Kasumi-1 (cell line): ENCODE measurements at regions not wholly inside any gene's neighbourhood (a gene's known extent, or its start where the extent isn't known, plus 50 kb on each side); places are given as distances from the start of the nearest gene placed in this dataset.

ENCODE experiments used
- DNase-seq, 2 experiments: peaks; one replicate each; lab custom pipeline; 2025; lab: John Stamatoyannopoulos, UW

DNA sequence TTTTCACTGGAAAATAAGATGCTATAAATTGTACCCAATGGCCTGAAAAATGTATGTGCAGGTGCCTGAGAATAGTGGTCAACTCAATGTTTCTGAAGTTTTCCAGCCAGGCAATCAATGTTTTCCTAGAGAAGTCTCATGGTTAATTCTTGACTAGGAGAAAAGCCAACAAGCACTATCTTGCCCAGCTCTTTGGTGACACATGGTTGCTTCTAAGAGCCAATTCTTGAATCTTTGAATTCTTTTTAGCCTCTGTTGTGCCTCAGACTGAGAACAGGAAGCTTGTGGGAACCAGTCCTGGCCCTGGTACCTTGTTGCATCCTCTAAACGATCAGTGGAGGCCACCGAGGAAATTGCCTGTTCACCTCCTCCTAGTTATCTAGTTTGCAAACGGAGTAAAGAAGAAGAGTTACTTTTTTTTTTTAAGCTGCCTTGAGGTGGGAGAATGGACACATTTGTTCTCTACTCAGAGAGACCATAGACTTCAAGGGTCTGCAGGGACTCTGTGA is 144.0 kb upstream of the MKLN1 start:
- DNase-seq = no peak

- no peak for DNase-seq
Observed at GRCh38 chr7:131186816-131187215, 140.9 kb upstream of the MKLN1 start.

DNA sequence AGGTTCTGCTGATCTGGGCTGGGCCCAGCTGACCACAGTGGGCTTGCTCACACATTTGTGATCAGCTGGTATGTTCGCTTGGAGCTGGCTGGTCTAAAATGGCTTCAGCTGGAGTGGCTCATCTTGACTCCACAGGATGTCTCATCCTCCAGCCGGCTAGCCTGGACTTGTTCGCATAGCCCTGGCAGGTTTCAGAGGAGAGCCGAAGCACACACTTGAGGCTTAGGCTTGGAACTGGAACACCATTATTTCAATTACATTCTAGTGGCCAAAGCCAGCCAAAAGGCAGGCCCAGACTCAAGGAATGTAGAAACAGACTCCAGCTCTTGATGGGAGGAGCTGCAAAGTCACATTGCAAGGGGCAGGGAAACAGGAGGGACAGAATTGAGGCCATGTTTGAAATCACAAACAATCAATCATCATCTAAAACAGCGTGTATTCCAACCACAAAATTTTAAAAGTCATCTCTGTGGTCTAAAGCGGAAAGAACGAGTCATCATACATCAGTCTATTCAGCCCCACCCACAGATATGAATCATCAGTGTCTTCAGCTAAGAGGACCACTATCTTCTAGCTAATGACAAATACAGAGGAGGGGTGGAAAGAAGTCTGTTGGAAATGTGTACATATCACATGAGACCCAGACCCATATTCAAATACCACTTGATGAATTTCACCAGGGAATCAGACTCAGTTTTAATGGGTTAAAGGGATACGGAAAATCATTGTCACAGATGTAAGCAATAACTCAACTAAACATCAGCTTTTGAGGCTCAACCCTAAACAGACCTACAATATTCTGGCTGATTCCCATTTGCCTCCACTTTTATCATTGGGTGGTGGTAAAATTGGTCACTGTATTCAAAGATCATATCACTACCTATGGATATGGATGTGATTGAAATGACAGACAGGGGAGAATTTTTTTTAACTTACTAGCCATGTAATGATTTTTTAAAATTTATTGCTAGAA is 139.0 kb upstream of the MKLN1 start:
- peak; percentile 79 to 83 for DNase-seq

- DNase-seq = no peak
Observed at GRCh38 chr7:131189488-131189887, 138.2 kb upstream of the MKLN1 start.

DNA sequence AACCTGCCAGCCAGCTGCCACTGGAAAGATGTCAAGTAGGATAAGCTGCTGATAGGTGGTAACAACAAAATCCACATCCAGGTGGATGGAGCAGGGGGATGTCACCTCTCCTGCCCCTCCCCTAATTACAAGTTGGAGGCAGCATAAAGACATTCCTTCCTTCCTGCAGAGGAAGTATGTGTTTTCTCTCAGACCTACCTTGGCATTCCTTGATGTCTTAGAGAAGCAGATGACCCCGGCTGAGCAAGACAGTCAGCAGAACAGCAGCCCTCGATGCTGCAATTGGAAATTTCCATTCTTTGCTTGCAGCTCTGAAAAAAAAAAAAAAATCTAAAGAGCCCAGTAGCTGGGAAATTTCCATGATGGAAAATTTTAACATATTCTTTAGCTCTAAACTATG is 137.5 kb upstream of the MKLN1 start:
- no peak for DNase-seq

DNA sequence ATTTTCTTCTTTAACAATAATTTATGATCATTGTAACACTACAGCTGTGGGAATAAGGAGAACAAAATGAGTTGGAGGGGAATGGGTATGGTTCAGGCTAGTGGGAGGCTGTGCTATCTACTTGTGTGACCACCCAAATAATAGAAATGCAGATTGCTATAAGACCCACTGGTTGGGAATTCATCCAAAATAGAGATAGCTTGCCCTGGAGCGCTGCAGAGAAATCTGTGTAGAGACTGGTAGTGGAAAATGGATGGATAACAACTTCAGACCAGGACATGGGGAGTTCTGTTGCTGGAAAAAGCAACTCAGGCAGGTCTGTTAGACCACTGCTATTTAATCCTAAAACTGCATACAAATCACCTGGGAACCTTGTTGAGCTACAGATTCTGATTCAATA is 137.1 kb upstream of the MKLN1 start:
- DNase-seq = no peak

- DNase-seq = no peak
Observed at GRCh38 chr7:131194070-131194865, 133.4 kb upstream of the MKLN1 start.

DNA sequence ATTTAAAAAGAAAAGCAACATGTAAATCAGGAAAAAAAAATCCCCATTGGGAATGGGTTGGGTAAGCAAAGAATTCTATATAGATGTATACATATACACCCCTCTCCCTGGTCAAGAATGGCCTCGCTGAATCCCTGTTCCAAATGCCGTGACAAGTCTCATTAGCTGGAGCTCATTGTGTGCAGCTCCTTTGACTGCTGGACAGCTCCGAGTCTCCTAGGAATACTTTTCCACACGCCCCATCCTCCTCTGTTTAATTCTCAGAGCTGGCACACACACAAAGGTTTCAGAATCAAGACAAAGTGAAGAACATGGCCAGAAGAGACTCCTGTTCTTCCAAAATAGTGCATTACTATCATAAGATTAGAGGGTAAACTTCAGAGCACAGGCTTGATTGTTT is 130.9 kb upstream of the MKLN1 start:
- peak in 1 of 2 experiments; percentile 16 for DNase-seq

DNA sequence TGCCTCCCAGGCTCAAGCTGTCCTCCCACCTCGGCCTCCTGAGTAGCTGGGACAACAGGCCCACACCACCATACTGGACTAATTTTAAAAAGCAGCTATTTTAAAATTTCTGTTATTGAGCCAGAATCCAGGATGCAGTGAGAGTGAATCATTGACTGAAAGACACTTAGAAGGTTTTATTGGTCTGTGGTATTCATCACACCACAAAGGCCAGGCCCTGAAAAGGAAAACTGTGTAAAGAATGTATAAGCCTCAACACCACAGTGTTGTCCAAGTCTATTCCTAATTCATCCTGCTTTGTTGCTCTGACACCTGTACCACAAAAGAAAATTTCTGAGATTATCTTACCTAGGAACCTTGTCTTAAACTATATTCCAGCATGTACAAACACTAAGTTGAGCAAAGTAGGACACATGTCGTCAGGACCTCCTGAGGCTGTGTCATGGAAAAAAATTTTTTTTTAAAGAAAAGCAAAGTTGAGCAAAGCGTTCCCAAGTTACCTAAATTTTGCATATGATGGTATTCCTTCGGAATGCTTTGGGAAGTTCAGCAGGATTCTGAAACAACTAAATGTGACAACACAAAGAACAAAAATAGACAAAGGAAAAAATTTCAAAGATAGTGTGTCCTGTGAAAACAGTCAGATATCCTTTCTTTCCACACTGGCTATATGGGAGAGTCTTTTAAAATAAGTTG is 129.6 kb upstream of the MKLN1 start:
- no peak for DNase-seq

- DNase-seq = no peak
Observed at GRCh38 chr7:131202451-131202850, 125.2 kb upstream of the MKLN1 start.

DNA sequence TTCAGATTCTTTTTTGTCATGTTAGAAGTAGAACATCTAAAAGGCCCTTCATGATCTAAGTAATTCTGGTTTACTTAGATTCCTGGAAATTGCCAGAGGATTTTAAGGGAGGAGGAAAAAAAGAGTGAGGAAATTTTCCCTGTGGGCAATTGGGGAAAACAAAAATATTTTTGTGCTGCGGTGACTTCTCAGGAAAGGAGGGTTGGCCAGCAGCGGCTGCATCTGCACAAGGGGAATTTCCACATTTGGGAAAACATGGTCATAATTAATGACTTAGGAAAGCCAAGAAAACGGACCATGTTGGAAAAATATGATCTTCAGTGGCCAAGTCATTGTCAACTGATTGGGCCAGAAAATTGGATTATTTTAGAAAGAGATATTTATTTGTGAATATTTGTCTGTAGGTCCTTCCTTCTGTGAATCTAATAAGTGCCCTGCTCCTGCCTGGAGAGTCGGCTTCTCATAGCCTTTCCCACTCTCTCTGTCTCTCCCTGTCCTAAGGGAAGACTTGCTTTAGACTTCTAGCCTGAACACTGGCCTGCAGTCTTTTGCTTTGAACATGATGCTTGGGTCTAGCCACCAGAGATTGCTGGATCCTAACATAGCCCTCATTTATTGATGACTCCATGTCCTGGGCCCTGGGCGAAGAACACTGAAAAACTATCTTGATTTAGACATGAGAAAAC is 124.2 kb upstream of the MKLN1 start:
- DNase-seq = no peak

DNA sequence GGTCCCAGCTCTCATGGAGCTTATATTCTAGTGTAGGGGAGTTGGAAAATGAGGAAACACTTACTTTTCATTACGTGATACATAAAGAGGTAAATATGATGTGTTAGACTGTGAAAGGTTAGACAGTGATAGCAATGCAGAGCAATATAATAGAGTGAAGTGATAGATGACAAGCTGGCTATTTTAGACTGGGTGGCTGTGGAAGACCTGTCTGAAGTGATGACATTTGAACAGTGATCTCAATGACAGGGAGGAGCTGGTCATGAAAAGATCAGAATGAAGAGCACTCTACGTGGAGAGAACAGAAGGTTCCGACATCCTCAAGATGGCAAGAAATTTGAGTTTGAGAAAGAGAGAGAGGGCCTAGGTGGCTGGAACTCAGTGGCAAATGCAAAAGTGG is 118.9 kb upstream of the MKLN1 start:
- no peak for DNase-seq

DNA sequence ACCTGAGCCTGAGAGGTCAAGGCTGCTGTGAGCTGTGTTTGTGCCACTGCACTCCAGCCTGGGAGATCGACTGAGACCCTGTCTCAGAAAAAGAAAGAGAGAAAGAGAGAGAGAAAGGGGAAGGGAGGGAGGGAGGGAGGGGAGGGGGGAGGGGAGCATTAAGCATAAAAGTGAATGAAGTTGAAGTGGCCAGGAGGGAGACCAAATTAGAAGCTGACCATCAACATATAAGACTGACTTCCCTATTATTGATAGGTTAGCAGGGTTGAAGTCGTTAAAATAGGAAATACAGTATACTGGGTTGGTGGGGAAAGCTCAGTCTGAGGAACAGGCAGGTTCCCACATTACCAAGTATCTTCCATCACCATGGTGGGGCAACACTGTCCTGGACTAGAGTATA is 117.1 kb upstream of the MKLN1 start:
- no peak for DNase-seq

- DNase-seq = no peak
Observed at GRCh38 chr7:131211500-131211899, 116.2 kb upstream of the MKLN1 start.

DNA sequence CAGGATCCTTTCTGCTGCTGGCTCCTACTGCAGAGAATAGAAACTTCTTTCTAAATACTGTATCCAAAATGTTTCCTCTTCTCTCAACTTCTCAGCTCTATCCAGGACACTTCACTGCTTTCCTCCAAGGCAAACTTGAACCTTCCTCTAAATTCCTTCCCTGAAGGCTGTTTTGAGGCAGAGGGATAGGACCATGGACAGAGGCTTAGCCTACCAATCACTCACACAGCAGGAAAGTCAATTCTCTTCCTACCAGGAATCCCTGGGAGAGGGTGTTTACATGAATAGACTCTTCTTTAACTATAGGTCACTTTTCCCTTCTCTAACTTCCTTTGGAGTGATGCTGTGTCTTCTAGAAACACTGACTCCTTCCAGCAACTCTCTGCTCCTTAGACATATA is 115.6 kb upstream of the MKLN1 start:
- peak in 1 of 2 experiments; percentile 30 for DNase-seq

DNA sequence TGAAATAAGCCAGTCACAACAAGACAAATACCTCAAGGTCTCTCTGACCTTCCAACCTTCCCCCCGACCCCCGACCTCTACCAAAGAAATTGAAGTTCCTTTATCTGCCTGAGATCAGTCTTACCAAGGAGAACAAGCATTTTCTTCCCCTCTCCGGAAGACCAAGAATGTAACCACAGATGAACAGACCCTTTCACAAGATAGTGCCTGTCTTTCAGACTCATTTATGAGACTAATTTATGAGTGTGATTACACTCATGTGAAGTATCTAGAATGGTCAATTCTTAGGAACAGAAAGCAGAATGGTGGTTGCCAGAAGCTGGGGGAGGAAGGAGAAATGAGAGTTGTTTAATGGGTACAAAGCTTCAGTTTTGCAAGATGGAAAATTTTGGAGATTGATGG is 108.9 kb upstream of the MKLN1 start:
- peak in 1 of 2 experiments; percentile 25 for DNase-seq

GRCh38 chr7:131219312-131220041 is 108.2 kb upstream of the MKLN1 start:
- peak; percentile 34 to 35 for DNase-seq

GRCh38 chr7:131221061-131221460 is 106.6 kb upstream of the MKLN1 start:
- DNase-seq = no peak

- DNase-seq = no peak
Observed at GRCh38 chr7:131222171-131222570, 105.5 kb upstream of the MKLN1 start.

GRCh38 chr7:131223151-131223550 is 104.5 kb upstream of the MKLN1 start:
- no peak for DNase-seq

DNA sequence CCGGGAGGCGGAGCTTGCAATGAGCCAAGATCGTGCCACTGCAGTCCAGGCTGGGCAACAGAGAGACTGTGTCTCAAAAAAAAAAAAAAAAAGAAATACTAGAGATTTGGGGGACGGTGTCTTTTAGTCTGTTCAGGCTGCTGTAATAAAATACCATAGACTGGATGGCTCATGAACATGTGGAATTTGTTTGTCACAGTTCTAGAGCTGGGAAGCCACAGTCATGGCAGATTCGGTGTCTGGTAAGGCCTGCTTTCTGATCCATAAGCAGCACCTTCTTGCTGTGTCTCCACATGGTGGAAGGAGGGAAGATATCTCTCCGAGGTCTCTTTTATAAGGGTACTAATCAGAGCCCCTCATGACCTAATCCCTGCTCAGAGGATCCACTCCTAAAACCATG is 102.7 kb upstream of the MKLN1 start:
- no peak for DNase-seq
